GOT3 (cell line): ENCODE measurements at regions not wholly inside any gene's neighbourhood (a gene's known extent, or its start where the extent isn't known, plus 50 kb on each side); places are given as distances from the start of the nearest gene placed in this dataset.

ENCODE experiments used
- DNase-seq: peaks from one replicate; lab custom pipeline; 2025; ENCODE audit warnings: mixed read lengths; lab: John Stamatoyannopoulos, UW

- no peak for DNase-seq
Measured at GRCh38 chr15:62440362-62441105, 275.4 kb upstream of the C2CD4B start.

GRCh38 chr15:62444104-62445022, 279.3 kb upstream of the C2CD4B start:
- no peak for DNase-seq

DNA sequence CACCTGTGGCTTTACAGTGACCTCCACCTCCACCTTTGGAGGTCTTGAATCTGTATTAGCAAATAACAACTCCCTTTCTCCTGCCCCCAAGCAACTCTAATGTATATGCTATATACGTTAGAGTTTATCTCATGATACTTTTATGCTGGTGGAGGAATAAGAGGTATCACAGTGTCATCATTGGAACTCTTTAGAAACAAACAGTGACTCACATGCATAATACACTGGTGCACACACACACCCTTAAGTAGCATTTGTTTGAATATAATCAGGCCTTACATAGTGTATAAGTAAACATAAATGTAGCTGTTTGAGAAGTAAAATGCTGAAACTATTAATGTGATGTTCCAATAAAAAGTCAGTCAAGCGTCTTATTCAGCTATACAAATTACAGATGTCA, 280.2 kb upstream of the C2CD4B start:
- no peak for DNase-seq

DNA sequence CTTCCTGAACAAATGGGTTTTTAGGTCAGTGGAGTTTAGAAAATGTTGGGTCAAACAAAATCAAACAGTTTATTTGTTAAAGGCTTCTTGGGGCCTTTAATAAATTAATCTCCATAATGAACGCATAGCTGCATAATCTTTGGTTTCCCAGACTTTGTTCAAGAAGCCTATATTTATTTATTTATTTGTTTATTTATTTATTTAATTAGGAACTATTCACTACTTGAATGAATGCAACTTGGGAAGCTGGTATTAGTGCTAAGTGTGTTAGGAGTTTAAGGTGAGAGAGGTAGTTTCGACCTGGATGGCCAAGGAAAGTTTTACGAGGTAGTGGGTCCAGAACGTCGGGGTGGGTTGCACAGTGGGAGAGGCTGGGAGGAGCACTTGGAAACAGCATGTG, 281.9 kb upstream of the C2CD4B start:
- DNase-seq: no peak

- no peak for DNase-seq
Measured at GRCh38 chr15:62447742-62448141, 282.7 kb upstream of the C2CD4B start.

DNA sequence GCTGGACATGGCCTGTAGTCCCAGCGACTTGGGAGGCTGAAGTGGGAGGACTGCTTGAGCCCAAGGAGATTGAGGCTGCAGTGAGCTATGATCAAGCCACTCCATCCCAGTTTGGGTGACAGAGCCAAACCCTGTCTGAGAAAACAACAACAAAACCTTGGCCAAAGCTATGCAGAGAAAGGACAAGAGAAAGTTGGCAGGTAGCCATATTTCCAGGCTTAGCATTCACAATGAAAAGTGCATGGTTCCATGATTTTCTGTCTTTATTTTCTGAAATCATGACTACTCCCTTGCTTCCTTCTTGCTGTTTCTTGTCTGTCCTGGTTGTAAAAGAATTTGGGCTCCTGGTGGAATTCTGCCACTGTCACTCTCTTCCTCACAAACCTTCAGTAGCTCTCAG, 284.6 kb upstream of the C2CD4B start:
- no peak for DNase-seq

GRCh38 chr15:62450061-62450460, 285.0 kb upstream of the C2CD4B start:
- DNase-seq: no peak

GRCh38 chr15:62452026-62452425, 286.9 kb upstream of the C2CD4B start:
- DNase-seq: no peak

GRCh38 chr15:62452667-62453066, 287.6 kb upstream of the C2CD4B start:
- DNase-seq: no peak

DNA sequence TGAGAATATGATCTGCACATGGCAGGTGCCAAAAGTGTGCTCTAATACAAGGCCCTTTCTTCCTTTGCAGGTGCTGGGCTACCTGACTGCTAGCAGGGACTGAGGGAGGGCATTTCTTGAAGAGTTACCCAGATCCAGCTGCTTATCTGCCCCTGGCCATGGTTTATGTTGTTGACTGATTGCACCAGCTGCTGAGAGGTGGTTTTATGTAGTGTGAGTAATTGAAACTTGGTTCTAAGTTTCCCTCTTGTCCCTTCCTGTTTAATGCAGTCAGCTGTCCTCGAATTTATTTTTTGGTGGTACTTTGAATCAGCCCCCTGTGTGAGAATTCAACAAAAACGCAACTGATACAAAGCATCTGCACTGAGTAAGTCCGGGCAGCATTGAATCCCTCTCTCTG, 288.3 kb upstream of the C2CD4B start:
- no peak for DNase-seq

- no peak for DNase-seq
Measured at GRCh38 chr15:62453981-62454380, 288.9 kb upstream of the C2CD4B start.

DNA sequence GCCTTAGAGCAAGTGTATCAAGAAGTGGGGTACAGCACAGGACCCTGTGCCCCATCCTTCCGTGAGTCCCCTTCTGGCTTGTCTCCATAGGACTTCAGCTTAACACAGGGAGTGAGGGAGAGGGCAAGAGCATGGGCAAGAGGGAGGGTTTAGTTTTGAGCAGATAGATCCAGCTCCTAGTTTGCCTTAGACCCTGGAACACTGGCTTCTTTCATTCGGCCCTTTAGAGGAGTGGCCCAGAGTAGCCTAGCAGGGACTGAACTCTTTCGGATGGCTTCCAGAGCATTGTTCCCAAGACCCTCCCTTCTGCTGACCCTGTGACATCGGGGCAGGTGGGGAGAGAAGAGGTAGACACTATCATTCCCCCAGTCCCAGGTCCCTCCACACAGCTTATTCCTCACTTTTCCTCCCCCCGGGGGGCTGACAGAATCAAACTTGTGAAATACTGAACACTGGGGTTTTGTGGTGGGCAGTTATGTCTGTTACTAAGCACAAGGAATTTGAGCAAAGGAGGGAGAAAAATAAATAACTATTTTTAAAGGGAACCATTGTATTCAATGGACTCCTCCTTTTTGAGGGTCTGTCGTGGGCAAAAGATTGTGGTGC, 289.6 kb upstream of the C2CD4B start:
- DNase-seq: no peak

DNA sequence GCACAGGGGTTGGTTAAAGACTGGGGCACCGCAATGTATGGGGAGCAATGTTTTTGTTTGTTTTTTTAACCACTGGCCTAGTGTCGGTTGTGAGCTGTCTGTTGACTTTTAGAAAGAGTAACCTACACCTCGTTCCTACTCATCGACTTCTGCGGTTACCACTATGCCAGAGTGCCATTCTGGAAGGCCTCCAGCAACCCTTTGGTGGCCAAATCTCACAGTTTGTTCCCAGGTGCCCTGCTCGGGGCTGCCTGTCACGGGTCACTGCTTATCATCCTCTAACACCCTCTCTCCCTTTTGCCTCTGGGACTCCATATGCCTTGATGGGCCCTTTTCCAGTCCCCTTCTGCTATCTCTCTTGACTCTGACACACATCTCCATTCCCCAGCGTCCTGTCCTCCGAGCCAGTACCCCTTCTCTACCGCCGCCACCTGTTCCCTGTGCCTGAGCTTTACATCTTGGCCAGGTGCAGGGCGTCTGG, 290.4 kb upstream of the C2CD4B start:
- no peak for DNase-seq

DNA sequence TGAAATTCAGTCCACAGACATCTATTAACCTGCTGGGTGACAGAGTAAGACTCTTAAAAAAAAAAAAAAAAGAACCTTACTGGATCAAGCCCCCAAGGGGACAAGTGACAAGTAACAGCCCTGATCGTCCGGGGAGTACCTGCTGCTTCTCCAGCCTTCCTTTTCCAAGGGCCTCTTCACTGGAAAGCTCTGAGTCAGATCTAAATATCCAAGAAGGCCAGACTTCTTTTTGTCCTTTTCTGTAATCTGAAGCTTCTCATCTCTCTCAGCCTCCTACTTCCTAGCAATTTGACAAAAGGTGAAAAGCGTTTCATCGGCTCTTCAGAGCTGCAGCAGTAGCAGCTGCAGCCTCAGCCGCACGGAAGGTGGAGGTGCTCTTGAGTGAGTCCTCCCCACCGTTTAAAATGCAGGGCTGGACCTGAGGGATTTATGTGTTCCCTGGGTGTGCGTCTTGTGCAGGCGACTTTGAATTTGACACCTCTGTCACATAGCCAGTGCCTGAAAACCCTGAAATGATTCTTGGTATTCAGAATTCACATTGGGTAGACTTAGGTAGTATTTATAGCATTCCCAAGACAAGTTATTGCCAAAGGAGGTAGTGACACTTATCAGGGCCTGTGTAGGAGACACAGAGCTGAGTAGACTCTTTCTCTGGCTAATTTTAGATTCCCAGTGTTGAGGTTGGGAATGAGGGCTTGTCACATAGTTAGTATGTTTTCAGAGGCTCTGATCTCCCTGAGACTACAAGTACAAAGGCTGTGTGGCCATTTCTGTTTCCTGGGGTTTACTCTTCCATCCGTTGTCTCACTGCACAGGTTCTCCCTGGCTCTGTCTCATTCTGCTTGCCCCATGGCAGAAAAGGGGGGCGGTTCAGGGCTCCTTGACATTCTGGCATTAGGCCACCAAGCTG, 291.2 kb upstream of the C2CD4B start:
- DNase-seq: no peak

DNA sequence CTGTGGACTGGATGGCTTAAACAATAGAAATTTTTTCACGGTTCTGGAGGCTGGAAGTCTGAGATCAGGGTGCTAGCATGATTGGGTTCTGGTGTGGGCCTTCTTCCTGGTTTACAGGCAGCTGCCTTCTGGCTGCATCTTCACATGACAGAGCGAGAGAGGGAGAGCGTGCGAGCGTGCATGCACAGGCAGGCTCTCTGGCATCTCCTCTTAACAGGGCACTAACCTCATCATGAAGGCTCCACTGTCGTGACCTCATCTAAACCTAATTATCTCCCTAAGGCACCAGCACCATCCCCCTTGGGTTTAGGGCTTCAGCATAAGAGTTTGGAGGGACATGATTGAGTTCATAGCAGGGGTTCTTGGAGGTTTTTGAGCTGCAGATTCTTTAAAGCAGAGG, 292.0 kb upstream of the C2CD4B start:
- DNase-seq: no peak

- no peak for DNase-seq
Measured at GRCh38 chr15:62459875-62460274, 294.8 kb upstream of the C2CD4B start.

GRCh38 chr15:62462268-62462667, 297.2 kb upstream of the C2CD4B start:
- DNase-seq: no peak

GRCh38 chr15:62462721-62463120, 297.6 kb upstream of the C2CD4B start:
- DNase-seq: no peak

- no peak for DNase-seq
Measured at GRCh38 chr15:62464705-62465104, 299.6 kb upstream of the C2CD4B start.

- no peak for DNase-seq
Measured at GRCh38 chr15:62465173-62465572, 300.1 kb upstream of the C2CD4B start.

DNA sequence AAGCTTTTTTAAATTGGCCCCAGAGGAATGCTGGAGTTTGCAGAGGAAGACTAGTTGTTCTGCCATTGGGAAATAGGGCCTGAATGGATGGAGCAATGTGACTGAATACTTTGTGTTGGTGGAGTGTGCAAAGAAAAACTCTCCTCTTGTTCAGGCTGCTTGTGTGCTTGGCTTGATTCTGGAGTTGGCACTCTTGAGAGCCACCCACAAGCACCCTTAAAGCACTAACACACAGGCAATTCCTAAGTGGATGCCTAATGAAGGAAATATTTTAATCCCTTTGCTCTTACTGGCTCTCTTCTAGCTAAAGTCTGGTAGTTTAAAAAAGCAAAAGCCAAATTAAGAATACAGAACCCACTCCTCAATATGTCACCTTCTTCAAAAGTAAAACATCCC, 304.4 kb upstream of the C2CD4B start:
- no peak for DNase-seq
